Endothelial cell of umbilical vein (primary cell): ENCODE measurements at regions not wholly inside any gene's neighbourhood (a gene's known extent, or its start where the extent isn't known, plus 50 kb on each side); places are given as distances from the start of the nearest gene placed in this dataset.
"Not testable (repeated sequence)": the region's sequence is repeated elsewhere in the genome, so short reads cannot be mapped to it uniquely, and the experiment has no call there.

Experiments
- BruUV-seq: library from RNA; stranded (reverse); fragments of 400-500 nt; replicated peaks from 2 replicates; lab custom pipeline; 2021; lab: Mats Ljungman, UMichigan
- CTCF ChIA-PET: fragments of 300-600, 350-600 bp; sonication (Branson Sonifier 250); formaldehyde crosslinking; loops from one replicate; lab custom pipeline; 2021; ENCODE audit warnings: antibody characterized with exemption, inconsistent platforms; lab: Charles Lee
- POLR2A ChIA-PET: fragments of 300-600, 350-600 bp; sonication (Branson Sonifier 250); formaldehyde crosslinking; loops from one replicate; lab custom pipeline; 2021; ENCODE audit warnings: antibody characterized with exemption, inconsistent platforms; lab: Charles Lee
- DNase-seq: peaks from one replicate; pipeline ENCODE4 v3.0.0-alpha.2; 2011; ENCODE audit warnings: low read depth, low spot score
- FAIRE-seq: peaks from 2 replicates; lab custom pipeline; 2011; peaks lifted over from hg19 to GRCh38; lab: Jason Lieb, UNC
- H2AFZ ChIP-seq: 2 replicates; pipeline ENCODE4 v1.6.0; 2012; ENCODE audit warnings: low read depth, low read length, control low read depth, inconsistent platforms
- H3K27ac ChIP-seq: 2 replicates; pipeline ENCODE4 v1.5.1; 2011; ENCODE audit warnings: low read depth, mild to moderate bottlenecking, control low read depth, low read length, moderate library complexity; ENCODE audit not compliant: insufficient read depth
- H3K27me3 ChIP-seq, 2 experiments: 2 replicates each; pipeline versions ENCODE4 v1.6.0 to v1.6.1; 2011; ENCODE audit warnings: low read length in 2 of 2, mixed read lengths in 1 of 2; ENCODE audit not compliant: control insufficient read depth in 2 of 2, insufficient read depth in 2 of 2
- H3K36me3 ChIP-seq, 2 experiments: 2 replicates in 1 of 2; 3 replicates in 1 of 2; pipeline ENCODE4 v1.5.1; 2011; ENCODE audit warnings: low read length in 2 of 2, mild to moderate bottlenecking in 1 of 2, moderate library complexity in 1 of 2; ENCODE audit not compliant: control insufficient read depth in 2 of 2, insufficient read depth in 2 of 2; ENCODE audit errors: extremely low read depth in 1 of 2
- H3K4me1 ChIP-seq: 3 replicates; pipeline ENCODE4 v1.5.1; 2011; ENCODE audit warnings: mild to moderate bottlenecking, low read length; ENCODE audit not compliant: control insufficient read depth, insufficient read depth; ENCODE audit errors: extremely low read depth
- H3K4me2 ChIP-seq: 2 replicates; pipeline ENCODE4 v1.6.1; 2011; ENCODE audit warnings: low read length, control low read depth, mixed read lengths; ENCODE audit not compliant: insufficient read depth
- H3K4me3 ChIP-seq, 3 experiments: fragments of 200-600 bp in 1 of 3; sonication (generic), shearing (Covaris generic) in 1 of 3; replicated peaks in 1 of 3; 2 replicates each; pipeline ENCODE4 v1.5.1; 2011 to 2016; ENCODE audit warnings: control low read depth in 3 of 3, low read length in 3 of 3, mild to moderate bottlenecking in 2 of 3, inconsistent platforms in 1 of 3, low read depth in 1 of 3, moderate library complexity in 1 of 3; ENCODE audit not compliant: insufficient read depth in 1 of 3
- H3K79me2 ChIP-seq: 2 replicates; pipeline ENCODE4 v1.6.0; 2012; ENCODE audit warnings: low read length, inconsistent platforms; ENCODE audit not compliant: control insufficient read depth, insufficient read depth
- H3K9ac ChIP-seq: replicated peaks from 2 replicates; pipeline ENCODE3; 2011; ENCODE audit warnings: low read length, control low read depth; ENCODE audit not compliant: insufficient read depth; ENCODE audit errors: extremely low read depth
- H3K9me1 ChIP-seq: replicated peaks from 3 replicates; pipeline ENCODE4 v1.6.0; 2011; ENCODE audit warnings: mild to moderate bottlenecking, low read length; ENCODE audit not compliant: control insufficient read depth, insufficient read depth; ENCODE audit errors: extremely low read depth
- H3K9me3 ChIP-seq: replicated peaks from 2 replicates; pipeline ENCODE4 v1.5.1; 2012; ENCODE audit warnings: low read length, inconsistent platforms; ENCODE audit not compliant: control insufficient read depth, insufficient read depth
- H4K20me1 ChIP-seq: replicated peaks from 2 replicates; pipeline ENCODE3; 2011; ENCODE audit warnings: mild to moderate bottlenecking, low read length; ENCODE audit not compliant: control insufficient read depth, insufficient read depth; ENCODE audit errors: extremely low read depth
- POLR2A ChIP-seq: IDR thresholded peaks from 2 replicates; pipeline ENCODE4 v1.6.1; 2012; ENCODE audit warnings: low read depth, mild to moderate bottlenecking, control low read depth, low read length
- POLR2AphosphoS5 ChIP-seq: IDR thresholded peaks from 2 replicates; pipeline ENCODE4 v1.6.1; 2012; ENCODE audit warnings: low read depth, mild to moderate bottlenecking, control low read depth, low read length, moderate library complexity; ENCODE audit not compliant: insufficient read depth
- dilution Hi-C: fragments of 300-500 bp; cut with MboI; formaldehyde crosslinking; loops from one replicate; pipeline ENCODE4 v1.15.0; 2019; ENCODE audit warnings: low sequenced_read_pairs; ENCODE audit not compliant: extremely low pct_ligation_motif_present
- intact Hi-C: fragments of 100-400 bp; cut with micrococcal nuclease; formaldehyde crosslinking; loops from one replicate; pipeline ENCODE4 v1.10.0; 2022

GRCh38 chr13:20294497-20294896 is 62.4 kb upstream of the GJB6 start:
- H3K9ac ChIP-seq = no peak overlapping the region
- CTCF ChIA-PET = no interaction called here
- H3K27me3 ChIP-seq = no peaks in the 10 kb centered on the region
- H3K4me3 ChIP-seq = no peak overlapping the region
- H4K20me1 ChIP-seq = no peaks in the 10 kb centered on the region
- no peaks in the 10 kb centered on the region for H3K9me3 ChIP-seq
- no peaks in the 10 kb centered on the region for H3K79me2 ChIP-seq
- no peak for TF ChIP-seq POLR2A
- no peak for TF ChIP-seq POLR2AphosphoS5
- H3K4me1 ChIP-seq = no peaks in the 10 kb centered on the region
- POLR2A ChIA-PET = no interaction called here
- BruUV-seq = no TSS peak
- H3K9me1 ChIP-seq = no peaks in the 10 kb centered on the region
- FAIRE-seq (no peak), DNase-seq (no peak)
- H2AFZ ChIP-seq = no peak overlapping the region
- intact Hi-C loops (no loop called here), dilution Hi-C loops (no loop called here)
- H3K27ac ChIP-seq = no peak overlapping the region
- no peak overlapping the region for H3K4me2 ChIP-seq
- no peaks in the 10 kb centered on the region for H3K36me3 ChIP-seq

- H3K4me3 ChIP-seq, H4K20me1 ChIP-seq, H3K9me3 ChIP-seq, H3K4me2 ChIP-seq, FAIRE-seq, H2AFZ ChIP-seq, BruUV-seq, POLR2A ChIA-PET, H3K9ac ChIP-seq, DNase-seq, dilution Hi-C loops, H3K79me2 ChIP-seq, H3K9me1 ChIP-seq, H3K27ac ChIP-seq, H3K4me1 ChIP-seq, intact Hi-C loops, H3K36me3 ChIP-seq, H3K27me3 ChIP-seq: not testable (repeated sequence)
- CTCF ChIA-PET = interaction anchor here (1.2 kb wide), 1 partner anchor 8 kb away, joined by 3 read pairs; no protein-coding TSS in a partner anchor
Observed at GRCh38 chr13:20292301-20292700, 60.2 kb upstream of the GJB6 start.
